ENCODE measurements at regions not wholly inside any gene's neighbourhood (a gene's known extent, or its start where the extent isn't known, plus 50 kb on each side); places are given as distances from the start of the nearest gene placed in this dataset.
"Not testable (repeated sequence)": the region's sequence is repeated elsewhere in the genome, so short reads cannot be mapped to it uniquely, and the experiment has no call there.

DNA sequence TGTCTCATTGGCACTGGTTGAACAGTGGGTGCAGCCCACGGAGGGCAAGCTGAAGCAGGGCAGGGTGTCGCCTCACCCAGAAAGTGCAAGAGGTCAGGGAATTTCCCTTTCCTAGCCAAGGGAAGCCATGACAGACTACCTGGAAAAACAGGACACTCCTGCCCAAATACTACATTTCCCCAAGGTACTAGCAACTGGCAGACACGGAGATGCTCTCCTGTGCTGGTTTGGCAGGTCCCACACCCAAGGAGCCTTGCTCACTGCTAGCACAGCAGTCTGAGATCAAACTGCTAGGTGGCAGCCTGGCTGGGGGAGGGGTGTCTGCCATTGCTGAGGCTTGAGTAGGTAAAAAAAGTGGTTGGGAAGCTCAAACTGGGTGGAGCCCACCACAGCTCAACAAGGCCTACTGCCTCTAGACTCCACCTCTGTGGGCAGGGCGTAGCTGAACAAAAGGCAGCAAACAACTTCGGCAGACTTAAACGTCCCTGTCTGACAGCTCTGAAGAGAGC, 382.7 kb upstream of the NMUR2 start:
- H3K9me2 ChIP-seq (ENCODE audit: insufficient read depth); DNase-seq (ENCODE audit: low read depth, low spot score); BruUV-seq (replicated peaks); intact Hi-C loops (cut with micrococcal nuclease); RAD21 ChIA-PET (ENCODE audit: low non-redundant PET in 1 of 2, low total read pairs in 2 of 2, uncharacterized antibody in 2 of 2, unreplicated experiment in 2 of 2); H4K20me1 ChIP-seq (ENCODE audit: insufficient read depth); ATAC-seq; H3K9me3 ChIP-seq (ENCODE audit: control insufficient read depth in 1 of 2, insufficient read depth in 1 of 2, low read depth in 1 of 2, low read length in 2 of 2); H3K79me2 ChIP-seq (ENCODE audit: insufficient read depth, low read length); H3K9ac ChIP-seq (ENCODE audit: low read length); POLR2A ChIA-PET; H3K36me3 ChIP-seq (ENCODE audit: control insufficient read depth in 1 of 2, insufficient read depth in 2 of 2, low read length in 2 of 2); CTCF ChIA-PET; H3K27ac ChIP-seq (ENCODE audit: low read depth, low read length); H2AFZ ChIP-seq (ENCODE audit: low read depth, low read length, poor library complexity, severe bottlenecking); H3K4me2 ChIP-seq (ENCODE audit: low read length); H3K4me3 ChIP-seq (replicated peaks in 1 of 2; ENCODE audit: low read depth in 1 of 2, low read length in 2 of 2); H3K4me1 ChIP-seq (ENCODE audit: control insufficient read depth in 1 of 2, insufficient read depth in 2 of 2, low read length in 2 of 2); H3K27me3 ChIP-seq (ENCODE audit: insufficient read depth, low read length): not testable (repeated sequence)

- DNase-seq (ENCODE audit: low read depth, low spot score) (no peak), ATAC-seq (no peak)
- no peaks in the 10 kb centered on the region for H4K20me1 ChIP-seq (ENCODE audit: insufficient read depth)
- no peaks in the 10 kb centered on the region for H3K27me3 ChIP-seq (ENCODE audit: insufficient read depth, low read length)
- TF ChIP-seq, protein P1, sequence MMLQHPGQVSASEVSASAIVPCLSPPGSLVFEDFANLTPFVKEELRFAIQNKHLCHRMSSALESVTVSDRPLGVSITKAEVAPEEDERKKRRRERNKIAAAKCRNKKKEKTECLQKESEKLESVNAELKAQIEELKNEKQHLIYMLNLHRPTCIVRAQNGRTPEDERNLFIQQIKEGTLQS (IDR thresholded peaks at IDR 0.05): no peak
- TF ChIP-seq ZNF274 (IDR thresholded peaks at IDR 0.05; ENCODE audit: low read depth, low read length) (no peak), SP1 (IDR thresholded peaks at IDR 0.05; ENCODE audit: low read depth) (no peak), ELF1 (IDR thresholded peaks at IDR 0.05; ENCODE audit: borderline replicate concordance, low read depth) (no peak), ZFX (IDR thresholded peaks at IDR 0.05) (no peak), RAD21 (IDR thresholded peaks at IDR 0.05; ENCODE audit: low read depth) (no peak), SIN3A (IDR thresholded peaks at IDR 0.05; ENCODE audit: low read depth) (no peak), REST (IDR thresholded peaks at IDR 0.05; ENCODE audit: low read depth) (no peak), FOSL1 (IDR thresholded peaks at IDR 0.05; ENCODE audit: low read depth) (no peak), YY1 (IDR thresholded peaks at IDR 0.05; ENCODE audit: extremely low read depth, insufficient replicate concordance, low read depth, low read length) (no peak), EZH2phosphoT487 (IDR thresholded peaks at IDR 0.05; ENCODE audit: borderline replicate concordance) (no peak)
- TF ChIP-seq, protein P2, sequence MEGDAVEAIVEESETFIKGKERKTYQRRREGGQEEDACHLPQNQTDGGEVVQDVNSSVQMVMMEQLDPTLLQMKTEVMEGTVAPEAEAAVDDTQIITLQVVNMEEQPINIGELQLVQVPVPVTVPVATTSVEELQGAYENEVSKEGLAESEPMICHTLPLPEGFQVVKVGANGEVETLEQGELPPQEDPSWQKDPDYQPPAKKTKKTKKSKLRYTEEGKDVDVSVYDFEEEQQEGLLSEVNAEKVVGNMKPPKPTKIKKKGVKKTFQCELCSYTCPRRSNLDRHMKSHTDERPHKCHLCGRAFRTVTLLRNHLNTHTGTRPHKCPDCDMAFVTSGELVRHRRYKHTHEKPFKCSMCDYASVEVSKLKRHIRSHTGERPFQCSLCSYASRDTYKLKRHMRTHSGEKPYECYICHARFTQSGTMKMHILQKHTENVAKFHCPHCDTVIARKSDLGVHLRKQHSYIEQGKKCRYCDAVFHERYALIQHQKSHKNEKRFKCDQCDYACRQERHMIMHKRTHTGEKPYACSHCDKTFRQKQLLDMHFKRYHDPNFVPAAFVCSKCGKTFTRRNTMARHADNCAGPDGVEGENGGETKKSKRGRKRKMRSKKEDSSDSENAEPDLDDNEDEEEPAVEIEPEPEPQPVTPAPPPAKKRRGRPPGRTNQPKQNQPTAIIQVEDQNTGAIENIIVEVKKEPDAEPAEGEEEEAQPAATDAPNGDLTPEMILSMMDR (IDR thresholded peaks at IDR 0.05 in 2 of 3, conservative IDR thresholded peaks at IDR 0.05 in 1 of 3; ENCODE audit: borderline replicate concordance in 1 of 3, insufficient read depth in 1 of 3, low read depth in 2 of 3, low read length in 2 of 3): no peak
- no peak overlapping the region for H3K9ac ChIP-seq (ENCODE audit: low read length)
- H3K4me3 ChIP-seq (replicated peaks in 1 of 2; ENCODE audit: low read depth in 1 of 2, low read length in 2 of 2): no peak overlapping the region
- CTCF ChIA-PET: no interaction called here
- RAD21 ChIA-PET (ENCODE audit: low non-redundant PET in 1 of 2, low total read pairs in 2 of 2, uncharacterized antibody in 2 of 2, unreplicated experiment in 2 of 2): no interaction called here
- no peaks in the 10 kb centered on the region for H3K4me1 ChIP-seq (ENCODE audit: control insufficient read depth in 1 of 2, insufficient read depth in 2 of 2, low read length in 2 of 2)
- no peaks in the 10 kb centered on the region for H3K36me3 ChIP-seq (ENCODE audit: control insufficient read depth in 1 of 2, insufficient read depth in 2 of 2, low read length in 2 of 2)
- no peaks in the 10 kb centered on the region for H3K9me2 ChIP-seq (ENCODE audit: insufficient read depth)
- H3K9me3 ChIP-seq (ENCODE audit: control insufficient read depth in 1 of 2, insufficient read depth in 1 of 2, low read depth in 1 of 2, low read length in 2 of 2): no peaks in the 10 kb centered on the region; a peak in 1 of 4 replicates
- H3K27ac ChIP-seq (ENCODE audit: low read depth, low read length): no peak overlapping the region
- H2AFZ ChIP-seq (ENCODE audit: low read depth, low read length, poor library complexity, severe bottlenecking): no peak overlapping the region
- no TSS peak for BruUV-seq (replicated peaks)
- no peaks in the 10 kb centered on the region for H3K79me2 ChIP-seq (ENCODE audit: insufficient read depth, low read length)
- no peak overlapping the region for H3K4me2 ChIP-seq (ENCODE audit: low read length)
- POLR2A ChIA-PET: no interaction called here
- intact Hi-C loops (cut with micrococcal nuclease): no loop called here
Measured at GRCh38 chr5:152801886-152802285, 396.8 kb upstream of the NMUR2 start.
